Panc1 (cell line): ENCODE measurements at regions not wholly inside any gene's neighbourhood (a gene's known extent, or its start where the extent isn't known, plus 50 kb on each side); places are given as distances from the start of the nearest gene placed in this dataset.

ENCODE experiments used
- ATAC-seq: fragments of 200-7000 bp; cut with Tn5 transposase; 2 replicates; pipeline ENCODE4 v1.9.1; 2020; ENCODE audit warnings: mild to moderate bottlenecking, moderate library complexity
- BruUV-seq: library from RNA; stranded (reverse); fragments of 400-500 nt; replicated peaks from 2 replicates; lab custom pipeline; 2021; lab: Mats Ljungman, UMichigan
- CTCF ChIA-PET: fragments of 300-600 bp; sonication (Branson Sonifier 250); formaldehyde crosslinking; loops from one replicate; lab custom pipeline; 2022; ENCODE audit warnings: antibody characterized with exemption; lab: Charles Lee
- POLR2A ChIA-PET: fragments of 300-600 bp; sonication (Branson Sonifier 250); formaldehyde crosslinking; loops from one replicate; lab custom pipeline; 2022; ENCODE audit warnings: antibody characterized with exemption; lab: Charles Lee
- DNase-seq: peaks from one replicate; pipeline ENCODE4 v3.0.0-alpha.2; 2010; ENCODE audit warnings: low read depth, low spot score
- H3K27ac ChIP-seq: 2 replicates; pipeline ENCODE4 v1.5.1; 2011; ENCODE audit warnings: mild to moderate bottlenecking, low read length, inconsistent platforms
- H3K27me3 ChIP-seq: fragments of 200-500 bp; sonication (Bioruptor generic); 2 replicates; pipeline ENCODE4 v1.6.0; 2014; ENCODE audit warnings: low read length, inconsistent platforms; ENCODE audit not compliant: control insufficient read depth, insufficient read depth
- H3K36me3 ChIP-seq: fragments of 200-500 bp; sonication (Bioruptor generic); 2 replicates; pipeline ENCODE4 v1.5.1; 2014; ENCODE audit warnings: inconsistent platforms, mild to moderate bottlenecking, low read length, moderate library complexity; ENCODE audit not compliant: control insufficient read depth, insufficient read depth
- H3K4me1 ChIP-seq: 2 replicates; pipeline ENCODE4 v1.5.1; 2011; ENCODE audit warnings: inconsistent platforms, mild to moderate bottlenecking, low read length, moderate library complexity; ENCODE audit not compliant: control insufficient read depth, insufficient read depth
- H3K4me3 ChIP-seq, 2 experiments: 2 replicates each; pipeline ENCODE4 v1.5.1; 2011 to 2012; ENCODE audit warnings: low read depth in 2 of 2, low read length in 2 of 2, mild to moderate bottlenecking in 2 of 2, inconsistent platforms in 1 of 2, moderate library complexity in 1 of 2
- H3K9me3 ChIP-seq: fragments of 200-500 bp; sonication (Bioruptor generic); 2 replicates; pipeline ENCODE4 v1.5.1; 2014; ENCODE audit warnings: low read depth, mild to moderate bottlenecking, inconsistent platforms, low read length, moderate library complexity; ENCODE audit not compliant: control insufficient read depth, insufficient read depth
- POLR2AphosphoS5 ChIP-seq: IDR thresholded peaks from 2 replicates; pipeline ENCODE4 v1.6.1; 2012; ENCODE audit warnings: mild to moderate bottlenecking, low read depth, low read length, moderate library complexity
- SIN3A ChIP-seq: IDR thresholded peaks from 2 replicates; pipeline ENCODE4 v1.6.1; 2012; ENCODE audit warnings: low read depth, mild to moderate bottlenecking, low read length, moderate library complexity, borderline replicate concordance; ENCODE audit not compliant: insufficient read depth
- TCF7L2 ChIP-seq: IDR thresholded peaks from 2 replicates; pipeline ENCODE4 v1.6.1; 2011; ENCODE audit warnings: mild to moderate bottlenecking, low read depth, low read length, inconsistent platforms
- in situ Hi-C: cut with HindIII; loops from 2 replicates; pipeline ENCODE4 v1.10.0; 2016; ENCODE audit warnings: low sequenced_read_pairs, low pct_unique_long_range_greater_than_20kb
- intact Hi-C: fragments of 100-400 bp; cut with micrococcal nuclease; formaldehyde crosslinking; loops from one replicate; pipeline ENCODE4 v1.10.0; 2022; ENCODE audit not compliant: unreplicated experiment
- TF ChIP-seq, protein P1 (sequence below), 2 experiments: IDR thresholded peaks; 2 replicates each; pipeline ENCODE4 v1.6.1; 2011 to 2012; ENCODE audit warnings: low read depth in 2 of 2, control low read depth in 1 of 2, low read length in 1 of 2, mild to moderate bottlenecking in 1 of 2, moderate library complexity in 1 of 2; ENCODE audit not compliant: insufficient read depth in 1 of 2
- TF ChIP-seq, protein P2 (sequence below): fragments of 450-650 bp; IDR thresholded peaks from 2 replicates; pipeline ENCODE4 v1.5.1; 2017; ENCODE audit warnings: mild to moderate bottlenecking

DNA sequence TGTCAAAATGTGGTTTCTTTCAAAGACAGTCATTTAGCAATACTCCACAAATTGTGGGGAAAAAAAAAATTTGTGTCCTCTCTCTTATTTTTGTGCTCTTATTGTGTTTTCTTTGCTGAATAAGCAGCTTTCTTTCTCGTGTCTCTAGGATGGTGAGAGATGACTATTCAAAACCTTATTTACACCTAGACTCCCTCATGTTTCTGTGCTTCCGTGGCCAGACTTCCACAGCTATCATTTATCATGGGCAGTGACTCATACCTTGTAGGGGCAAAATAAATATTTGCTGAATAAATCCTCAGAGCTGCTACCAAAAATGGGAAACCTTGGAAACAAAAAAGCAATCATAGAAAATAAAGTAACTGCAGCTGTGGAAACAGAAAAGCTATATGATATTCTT is 204.9 kb upstream of the MIR17HG start:
- Histone ChIP-seq H3K27me3 (no peaks in the 10 kb centered on the region), H3K4me3 (no peak overlapping the region), H3K4me1 (no peaks in the 10 kb centered on the region), H3K36me3 (no peaks in the 10 kb centered on the region), H3K9me3 (no peaks in the 10 kb centered on the region), H3K27ac (no peak overlapping the region)
- ATAC-seq, result no peak
- TF ChIP-seq, protein P1, sequence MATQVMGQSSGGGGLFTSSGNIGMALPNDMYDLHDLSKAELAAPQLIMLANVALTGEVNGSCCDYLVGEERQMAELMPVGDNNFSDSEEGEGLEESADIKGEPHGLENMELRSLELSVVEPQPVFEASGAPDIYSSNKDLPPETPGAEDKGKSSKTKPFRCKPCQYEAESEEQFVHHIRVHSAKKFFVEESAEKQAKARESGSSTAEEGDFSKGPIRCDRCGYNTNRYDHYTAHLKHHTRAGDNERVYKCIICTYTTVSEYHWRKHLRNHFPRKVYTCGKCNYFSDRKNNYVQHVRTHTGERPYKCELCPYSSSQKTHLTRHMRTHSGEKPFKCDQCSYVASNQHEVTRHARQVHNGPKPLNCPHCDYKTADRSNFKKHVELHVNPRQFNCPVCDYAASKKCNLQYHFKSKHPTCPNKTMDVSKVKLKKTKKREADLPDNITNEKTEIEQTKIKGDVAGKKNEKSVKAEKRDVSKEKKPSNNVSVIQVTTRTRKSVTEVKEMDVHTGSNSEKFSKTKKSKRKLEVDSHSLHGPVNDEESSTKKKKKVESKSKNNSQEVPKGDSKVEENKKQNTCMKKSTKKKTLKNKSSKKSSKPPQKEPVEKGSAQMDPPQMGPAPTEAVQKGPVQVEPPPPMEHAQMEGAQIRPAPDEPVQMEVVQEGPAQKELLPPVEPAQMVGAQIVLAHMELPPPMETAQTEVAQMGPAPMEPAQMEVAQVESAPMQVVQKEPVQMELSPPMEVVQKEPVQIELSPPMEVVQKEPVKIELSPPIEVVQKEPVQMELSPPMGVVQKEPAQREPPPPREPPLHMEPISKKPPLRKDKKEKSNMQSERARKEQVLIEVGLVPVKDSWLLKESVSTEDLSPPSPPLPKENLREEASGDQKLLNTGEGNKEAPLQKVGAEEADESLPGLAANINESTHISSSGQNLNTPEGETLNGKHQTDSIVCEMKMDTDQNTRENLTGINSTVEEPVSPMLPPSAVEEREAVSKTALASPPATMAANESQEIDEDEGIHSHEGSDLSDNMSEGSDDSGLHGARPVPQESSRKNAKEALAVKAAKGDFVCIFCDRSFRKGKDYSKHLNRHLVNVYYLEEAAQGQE (IDR thresholded peaks at IDR 0.05; ENCODE audit: insufficient read depth in 1 of 2, low read depth in 2 of 2, low read length in 1 of 2), result no peak
- TF ChIP-seq TCF7L2, result no peak
- TF ChIP-seq SIN3A, result no peak
- TF ChIP-seq, protein P2, sequence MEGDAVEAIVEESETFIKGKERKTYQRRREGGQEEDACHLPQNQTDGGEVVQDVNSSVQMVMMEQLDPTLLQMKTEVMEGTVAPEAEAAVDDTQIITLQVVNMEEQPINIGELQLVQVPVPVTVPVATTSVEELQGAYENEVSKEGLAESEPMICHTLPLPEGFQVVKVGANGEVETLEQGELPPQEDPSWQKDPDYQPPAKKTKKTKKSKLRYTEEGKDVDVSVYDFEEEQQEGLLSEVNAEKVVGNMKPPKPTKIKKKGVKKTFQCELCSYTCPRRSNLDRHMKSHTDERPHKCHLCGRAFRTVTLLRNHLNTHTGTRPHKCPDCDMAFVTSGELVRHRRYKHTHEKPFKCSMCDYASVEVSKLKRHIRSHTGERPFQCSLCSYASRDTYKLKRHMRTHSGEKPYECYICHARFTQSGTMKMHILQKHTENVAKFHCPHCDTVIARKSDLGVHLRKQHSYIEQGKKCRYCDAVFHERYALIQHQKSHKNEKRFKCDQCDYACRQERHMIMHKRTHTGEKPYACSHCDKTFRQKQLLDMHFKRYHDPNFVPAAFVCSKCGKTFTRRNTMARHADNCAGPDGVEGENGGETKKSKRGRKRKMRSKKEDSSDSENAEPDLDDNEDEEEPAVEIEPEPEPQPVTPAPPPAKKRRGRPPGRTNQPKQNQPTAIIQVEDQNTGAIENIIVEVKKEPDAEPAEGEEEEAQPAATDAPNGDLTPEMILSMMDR, result no peak
- no peak for TF ChIP-seq POLR2AphosphoS5
- ChIA-PET POLR2A (no interaction called here), CTCF (no interaction called here)
- in situ Hi-C loops (no loop called here), intact Hi-C loops (no loop called here)
- no TSS peak for BruUV-seq
- DNase-seq, result no peak

DNA sequence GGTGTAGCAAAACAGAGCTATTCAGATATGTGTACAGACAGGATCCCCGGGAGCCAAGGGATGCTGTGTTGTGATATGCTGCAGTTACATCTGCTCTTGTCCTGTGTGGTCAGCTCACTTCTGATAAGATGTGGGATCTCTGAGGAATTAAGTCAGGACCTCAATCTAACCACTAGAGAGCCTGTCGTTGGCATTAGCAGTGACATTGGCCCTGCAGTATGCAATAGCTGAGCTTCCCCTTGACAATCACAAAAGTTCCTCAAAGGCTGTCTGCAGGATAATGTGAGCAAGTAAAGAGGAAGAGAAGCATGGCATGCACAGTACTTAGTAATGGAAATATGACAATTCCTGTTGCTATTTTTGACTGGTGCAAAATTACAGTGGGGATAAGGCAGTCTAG is 203.4 kb upstream of the MIR17HG start:
- Histone ChIP-seq H3K36me3 (no peaks in the 10 kb centered on the region), H3K9me3 (no peaks in the 10 kb centered on the region), H3K27ac (no peak overlapping the region), H3K4me1 (no peaks in the 10 kb centered on the region), H3K4me3 (no peak overlapping the region), H3K27me3 (no peaks in the 10 kb centered on the region)
- TF ChIP-seq SIN3A, result no peak
- TF ChIP-seq, protein P1 (IDR thresholded peaks at IDR 0.05; ENCODE audit: insufficient read depth in 1 of 2, low read depth in 2 of 2, low read length in 1 of 2), result no peak
- no peak for TF ChIP-seq POLR2AphosphoS5
- TF ChIP-seq, protein P2, result no peak
- TF ChIP-seq TCF7L2, result no peak
- DNase-seq (no peak), ATAC-seq (no peak)
- intact Hi-C loops, result no loop called here
- in situ Hi-C loops, result no loop called here
- CTCF ChIA-PET, result no interaction called here
- POLR2A ChIA-PET, result no interaction called here
- no TSS peak for BruUV-seq
